ENCODE measurements at regions not wholly inside any gene's neighbourhood (a gene's known extent, or its start where the extent isn't known, plus 50 kb on each side); places are given as distances from the start of the nearest gene placed in this dataset.

- peaks cover 7 to 15% (median 11%) of the 10 kb centered on the region in 4 donors for H3K4me1 ChIP-seq (ENCODE audit: control insufficient read depth in 4 of 4, insufficient read depth in 4 of 4, low read length in 3 of 4)
- H3K4me3 ChIP-seq (ENCODE audit: low read depth in 1 of 3, low read length in 3 of 3) = no peak overlapping the region
- 89% methylated on average over 4 of the region's 4 CpGs for WGBS
- H3K36me3 ChIP-seq (ENCODE audit: control insufficient read depth in 4 of 4, insufficient read depth in 3 of 4, low read depth in 1 of 4, low read length in 3 of 4) = no peaks in the 10 kb centered on the region
- DNase-seq (ENCODE audit: low spot score) = no peak
- no peak overlapping the region for H3K9ac ChIP-seq (ENCODE audit: low read depth in 1 of 2, low read length in 2 of 2)
- H3K27ac ChIP-seq (ENCODE audit: low read depth in 1 of 2, low read length in 2 of 2) = no peak overlapping the region
- H3K9me3 ChIP-seq (ENCODE audit: control insufficient read depth in 4 of 4, low read length in 3 of 4) = peaks cover 0 to 4% (median 1%) of the 10 kb centered on the region in 4 donors
- H3K27me3 ChIP-seq (ENCODE audit: control insufficient read depth in 4 of 4, insufficient read depth in 4 of 4, low read length in 3 of 4) = no peaks in the 10 kb centered on the region
- peak; percentile 68 for TF ChIP-seq NR2F2 (IDR thresholded peaks at IDR 0.05)
- TF ChIP-seq FOXA1 (IDR thresholded peaks at IDR 0.05) = no peak
These were observed 186.2 kb downstream of the CXCL12 start for GRCh38 chr10:44198780-44199097.

DNA sequence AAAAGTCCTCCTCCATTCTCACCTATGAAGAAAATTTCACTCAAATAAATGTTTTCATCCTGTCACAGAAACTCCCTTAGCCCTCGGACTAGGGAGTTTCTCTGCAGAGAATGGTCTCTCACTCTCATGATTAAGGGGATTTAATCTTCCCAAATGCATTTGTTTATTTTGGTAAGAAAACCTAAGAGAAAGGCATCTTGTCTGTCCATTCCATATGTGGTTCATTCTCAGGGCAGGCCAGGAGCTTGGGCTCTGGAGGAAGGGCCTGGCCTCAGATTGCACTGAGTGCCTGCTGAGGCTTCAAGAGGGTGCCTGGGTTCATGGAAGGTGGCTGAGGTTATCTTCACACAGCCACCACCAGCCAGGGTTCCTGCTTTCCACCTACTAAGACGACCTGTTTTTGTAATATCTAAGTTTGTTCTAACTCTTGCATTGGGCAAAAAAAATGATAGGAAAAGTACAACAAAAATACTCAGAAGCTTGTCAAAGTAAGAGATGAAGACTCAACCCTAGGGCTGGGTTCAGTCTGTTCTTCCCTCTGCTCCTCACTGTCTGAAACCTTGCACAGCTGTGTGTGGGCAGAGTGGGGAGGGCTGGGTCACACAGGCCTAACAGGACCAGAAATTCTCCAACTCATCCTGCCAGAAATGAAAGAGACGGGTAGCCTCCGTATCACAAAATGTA is 186.7 kb downstream of the CXCL12 start:
- Histone ChIP-seq H3K36me3 (ENCODE audit: control insufficient read depth in 4 of 4, insufficient read depth in 3 of 4, low read depth in 1 of 4, low read length in 3 of 4) (no peaks in the 10 kb centered on the region), H3K4me3 (ENCODE audit: low read depth in 1 of 3, low read length in 3 of 3) (no peak overlapping the region), H3K9ac (ENCODE audit: low read depth in 1 of 2, low read length in 2 of 2) (no peak overlapping the region), H3K9me3 (ENCODE audit: control insufficient read depth in 4 of 4, low read length in 3 of 4) (peaks cover 0 to 4% (median 1%) of the 10 kb centered on the region in 4 donors), H3K27me3 (ENCODE audit: control insufficient read depth in 4 of 4, insufficient read depth in 4 of 4, low read length in 3 of 4) (no peaks in the 10 kb centered on the region), H3K4me1 (ENCODE audit: control insufficient read depth in 4 of 4, insufficient read depth in 4 of 4, low read length in 3 of 4) (peaks cover 7 to 15% (median 11%) of the 10 kb centered on the region in 4 donors), H3K27ac (ENCODE audit: low read depth in 1 of 2, low read length in 2 of 2) (peak overlapping the region in 1 of 2 donors; percentile 12)
- DNase-seq (ENCODE audit: low spot score) = no peak
- 73% methylated on average over 4 of the region's 4 CpGs for WGBS
- TF ChIP-seq RXRA (IDR thresholded peaks at IDR 0.05) = no peak
- TF ChIP-seq NR2F2 (IDR thresholded peaks at IDR 0.05) = no peak
- no peak for TF ChIP-seq TAF1 (conservative IDR thresholded peaks at IDR 0.05)
- no peak for TF ChIP-seq GABPA (IDR thresholded peaks at IDR 0.05 in 1 of 2, conservative IDR thresholded peaks at IDR 0.05 in 1 of 2)
- no peak for TF ChIP-seq RAD21 (IDR thresholded peaks at IDR 0.05)
- no peak for TF ChIP-seq JUND (IDR thresholded peaks at IDR 0.05)
- TF ChIP-seq, protein P1, sequence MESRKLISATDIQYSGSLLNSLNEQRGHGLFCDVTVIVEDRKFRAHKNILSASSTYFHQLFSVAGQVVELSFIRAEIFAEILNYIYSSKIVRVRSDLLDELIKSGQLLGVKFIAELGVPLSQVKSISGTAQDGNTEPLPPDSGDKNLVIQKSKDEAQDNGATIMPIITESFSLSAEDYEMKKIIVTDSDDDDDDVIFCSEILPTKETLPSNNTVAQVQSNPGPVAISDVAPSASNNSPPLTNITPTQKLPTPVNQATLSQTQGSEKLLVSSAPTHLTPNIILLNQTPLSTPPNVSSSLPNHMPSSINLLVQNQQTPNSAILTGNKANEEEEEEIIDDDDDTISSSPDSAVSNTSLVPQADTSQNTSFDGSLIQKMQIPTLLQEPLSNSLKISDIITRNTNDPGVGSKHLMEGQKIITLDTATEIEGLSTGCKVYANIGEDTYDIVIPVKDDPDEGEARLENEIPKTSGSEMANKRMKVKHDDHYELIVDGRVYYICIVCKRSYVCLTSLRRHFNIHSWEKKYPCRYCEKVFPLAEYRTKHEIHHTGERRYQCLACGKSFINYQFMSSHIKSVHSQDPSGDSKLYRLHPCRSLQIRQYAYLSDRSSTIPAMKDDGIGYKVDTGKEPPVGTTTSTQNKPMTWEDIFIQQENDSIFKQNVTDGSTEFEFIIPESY (IDR thresholded peaks at IDR 0.05) = no peak
- TF ChIP-seq EGR1 (IDR thresholded peaks at IDR 0.05; ENCODE audit: low read depth in 2 of 2) = no peak
- TF ChIP-seq CTCF (IDR thresholded peaks at IDR 0.05; ENCODE audit: low read depth, low read length, missing input control) = no peak
- TF ChIP-seq, protein P2, sequence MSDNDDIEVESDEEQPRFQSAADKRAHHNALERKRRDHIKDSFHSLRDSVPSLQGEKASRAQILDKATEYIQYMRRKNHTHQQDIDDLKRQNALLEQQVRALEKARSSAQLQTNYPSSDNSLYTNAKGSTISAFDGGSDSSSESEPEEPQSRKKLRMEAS (IDR thresholded peaks at IDR 0.05) = no peak
- no peak for TF ChIP-seq YY1 (IDR thresholded peaks at IDR 0.05)
- TF ChIP-seq REST (IDR thresholded peaks at IDR 0.05) = no peak
- TF ChIP-seq, protein P3, sequence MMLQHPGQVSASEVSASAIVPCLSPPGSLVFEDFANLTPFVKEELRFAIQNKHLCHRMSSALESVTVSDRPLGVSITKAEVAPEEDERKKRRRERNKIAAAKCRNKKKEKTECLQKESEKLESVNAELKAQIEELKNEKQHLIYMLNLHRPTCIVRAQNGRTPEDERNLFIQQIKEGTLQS (IDR thresholded peaks at IDR 0.05) = no peak
- no peak for TF ChIP-seq SP1 (IDR thresholded peaks at IDR 0.05)
- no peak for TF ChIP-seq FOXA1 (IDR thresholded peaks at IDR 0.05)
- no peak for TF ChIP-seq HNF4A (conservative IDR thresholded peaks at IDR 0.05)

All from liver (tissue), 8 donors.